A549 (cell line): ENCODE measurements at regions not wholly inside any gene's neighbourhood (a gene's known extent, or its start where the extent isn't known, plus 50 kb on each side); places are given as distances from the start of the nearest gene placed in this dataset.

ENCODE experiments used
- ATAC-seq, 2 experiments: fragments of 200-7000 bp in 1 of 2; fragments of >200 bp in 1 of 2; cut with Nextera tagmentation in 1 of 2; cut with Tn5 transposase in 1 of 2; 3 replicates each; pipeline versions ENCODE4 v1.8.0 to v1.9.1; 2018 to 2020; ENCODE audit warnings: mild to moderate bottlenecking in 1 of 2, moderate library complexity in 1 of 2
- CTCF ChIA-PET: fragments of 300-600 bp; sonication (Branson Sonifier 250); formaldehyde crosslinking; extraction: SDS; loops from one replicate; lab custom pipeline; 2021; ENCODE audit warnings: antibody characterized with exemption, inconsistent platforms; lab: Yijun Ruan, JAX
- POLR2A ChIA-PET: fragments of 350-600 bp; formaldehyde crosslinking; extraction: SDS; loops from one replicate; lab custom pipeline; 2021; ENCODE audit warnings: antibody characterized with exemption, inconsistent platforms; lab: Yijun Ruan, JAX
- DNase-seq, 2 experiments: peaks; one replicate each; pipeline versions ENCODE4 v3.0.0 to v3.0.0-alpha.2; 2011 to 2016; ENCODE audit warnings: low read depth in 1 of 2, low spot score in 1 of 2
- FAIRE-seq: peaks from 2 replicates; lab custom pipeline; 2011; peaks lifted over from hg19 to GRCh38; lab: Jason Lieb, UNC
- H3K27ac ChIP-seq, 2 experiments: fragments of >200 bp; sonication (Bioruptor Twin); formaldehyde crosslinking; 3 replicates each; pipeline ENCODE4 v1.5.1; 2016 to 2017
- H3K4me1 ChIP-seq: fragments of >200 bp; sonication (Bioruptor Twin); formaldehyde crosslinking; 3 replicates; pipeline ENCODE4 v1.6.1; 2016
- H3K4me2 ChIP-seq: fragments of >200 bp; sonication (Bioruptor Twin); formaldehyde crosslinking; 3 replicates; pipeline ENCODE4 v1.6.1; 2016
- H3K4me3 ChIP-seq: fragments of >200 bp; sonication (Bioruptor Twin); formaldehyde crosslinking; 3 replicates; pipeline ENCODE4 v1.5.1; 2016
- H3K9me3 ChIP-seq: fragments of >200 bp; sonication (Bioruptor Twin); formaldehyde crosslinking; 3 replicates; pipeline ENCODE4 v1.6.1; 2016
- ATOH8 ChIP-seq: fragments of 250-450 bp; sonication (Bioruptor Pico); IDR thresholded peaks from 2 replicates; pipeline ENCODE4 v1.5.0; 2020; ENCODE audit warnings: low read depth, mild to moderate bottlenecking, moderate library complexity
- CBX2 ChIP-seq: fragments of 200-600 bp; sonication (generic); IDR thresholded peaks from 2 replicates; pipeline ENCODE4 v1.6.1; 2016; ENCODE audit warnings: low read depth, mild to moderate bottlenecking, borderline replicate concordance
- CHD2 ChIP-seq: fragments of 150-350 bp; IDR thresholded peaks from 2 replicates; pipeline ENCODE4 v1.6.1; 2014; ENCODE audit warnings: low read length; ENCODE audit not compliant: partially characterized antibody
- EHF ChIP-seq: fragments of 250-450 bp; sonication (Bioruptor Pico); IDR thresholded peaks from 2 replicates; pipeline ENCODE4 v1.5.0; 2020; ENCODE audit warnings: mild to moderate bottlenecking
- ESRRA ChIP-seq: fragments of 150-350 bp; IDR thresholded peaks from 2 replicates; pipeline ENCODE4 v1.6.1; 2014; ENCODE audit warnings: mild to moderate bottlenecking, low read length, borderline replicate concordance
- HES2 ChIP-seq: fragments of >200 bp; sonication (Bioruptor Twin); formaldehyde crosslinking; IDR thresholded peaks from 2 replicates; pipeline ENCODE4 v1.6.1; 2016
- HMGXB4 ChIP-seq: fragments of 250-450 bp; sonication (Bioruptor Pico); IDR thresholded peaks from 2 replicates; pipeline ENCODE4 v1.5.0; 2021; ENCODE audit warnings: mild to moderate bottlenecking, moderate library complexity, borderline replicate concordance
- JUN ChIP-seq, 2 experiments: fragments of >200 bp; sonication (Bioruptor Twin); formaldehyde crosslinking; IDR thresholded peaks; 2 replicates in 1 of 2; 3 replicates in 1 of 2; pipeline ENCODE4 v1.6.1; 2016 to 2017
- JUNB ChIP-seq: fragments of >200 bp; sonication (Bioruptor Twin); formaldehyde crosslinking; IDR thresholded peaks from 2 replicates; pipeline ENCODE4 v1.6.1; 2016
- MAX ChIP-seq: IDR thresholded peaks from 2 replicates; pipeline ENCODE4 v1.6.1; 2012
- MAZ ChIP-seq: fragments of 150-350 bp; IDR thresholded peaks from 2 replicates; pipeline ENCODE4 v1.6.1; 2014; ENCODE audit warnings: antibody characterized with exemption, low read depth, low read length, borderline replicate concordance
- NR3C1 ChIP-seq: fragments of >200 bp; sonication (Bioruptor Twin); formaldehyde crosslinking; IDR thresholded peaks from 3 replicates; pipeline ENCODE4 v1.6.1; 2017
- PBX3 ChIP-seq: IDR thresholded peaks from 2 replicates; pipeline ENCODE4 v1.6.1; 2012
- POLR2A ChIP-seq: IDR thresholded peaks from 2 replicates; pipeline ENCODE4 v1.6.1; 2012; ENCODE audit warnings: mild to moderate bottlenecking, low read length
- POLR2AphosphoS2 ChIP-seq: conservative IDR thresholded peaks from 2 replicates; pipeline ENCODE4 v1.6.1; 2012; ENCODE audit warnings: low read length, improper control_type of control experiment, inconsistent platforms
- RAD21 ChIP-seq, 2 experiments: fragments of >200 bp in 1 of 2; sonication (Bioruptor Twin) in 1 of 2; formaldehyde crosslinking in 1 of 2; IDR thresholded peaks in 1 of 2; conservative IDR thresholded peaks in 1 of 2; 2 replicates in 1 of 2; 3 replicates in 1 of 2; pipeline ENCODE4 v1.6.1; 2012 to 2018; ENCODE audit warnings: inconsistent platforms in 1 of 2
- RCOR1 ChIP-seq: fragments of 150-350 bp; IDR thresholded peaks from 2 replicates; pipeline ENCODE4 v1.6.1; 2014; ENCODE audit warnings: antibody characterized with exemption, low read length, low read depth
- RFX5 ChIP-seq: fragments of 450-650 bp; IDR thresholded peaks from 2 replicates; pipeline ENCODE4 v1.7.1; 2014; ENCODE audit warnings: antibody characterized with exemption, mild to moderate bottlenecking, moderate library complexity
- SREBF2 ChIP-seq: fragments of 450-650 bp; IDR thresholded peaks from 2 replicates; pipeline ENCODE4 v1.6.1; 2014; ENCODE audit warnings: mild to moderate bottlenecking, moderate library complexity
- ZNF302 ChIP-seq: fragments of 250-450 bp; sonication (Bioruptor Pico); IDR thresholded peaks from 2 replicates; pipeline ENCODE4 v1.9.0; 2021; ENCODE audit warnings: inconsistent platforms, mild to moderate bottlenecking, moderate library complexity
- ZSCAN20 ChIP-seq: fragments of 250-450 bp; sonication (Bioruptor Pico); IDR thresholded peaks from 2 replicates; pipeline ENCODE4 v1.8.0; 2022; ENCODE audit warnings: mild to moderate bottlenecking, moderate library complexity
- WGBS: methylation state at CpG from one replicate; pipeline ENCODE4 v1.1.6; 2017; ENCODE audit errors: missing lambda C conversion rate; 5-methylcytosine and 5-hydroxymethylcytosine counted together

- no peak for TF ChIP-seq CHD2
- no peak for TF ChIP-seq MAZ
Measured at GRCh38 chr2:207363761-207364290, 165.9 kb upstream of the CREB1 start (continued).

GRCh38 chr2:207370646-207371045 is 159.1 kb upstream of the CREB1 start:
- DNase-seq, result no peak
- no peaks in the 10 kb centered on the region for H3K4me1 ChIP-seq
- POLR2A ChIA-PET, result no interaction called here
- no peak for ATAC-seq
- H3K4me3 ChIP-seq, result no peak overlapping the region
- CTCF ChIA-PET, result interaction anchor here (1.3 kb wide), 1 partner anchor 13 kb away, joined by 3 read pairs; no protein-coding TSS in a partner anchor
- 36% methylated on average over 1 of the region's 1 CpG for WGBS
- H3K27ac ChIP-seq, result no peak overlapping the region
- FAIRE-seq, result no peak
- TF ChIP-seq POLR2AphosphoS2 (no peak), POLR2A (no peak)
- no peaks in the 10 kb centered on the region for H3K9me3 ChIP-seq
- H3K4me2 ChIP-seq, result no peak overlapping the region

DNA sequence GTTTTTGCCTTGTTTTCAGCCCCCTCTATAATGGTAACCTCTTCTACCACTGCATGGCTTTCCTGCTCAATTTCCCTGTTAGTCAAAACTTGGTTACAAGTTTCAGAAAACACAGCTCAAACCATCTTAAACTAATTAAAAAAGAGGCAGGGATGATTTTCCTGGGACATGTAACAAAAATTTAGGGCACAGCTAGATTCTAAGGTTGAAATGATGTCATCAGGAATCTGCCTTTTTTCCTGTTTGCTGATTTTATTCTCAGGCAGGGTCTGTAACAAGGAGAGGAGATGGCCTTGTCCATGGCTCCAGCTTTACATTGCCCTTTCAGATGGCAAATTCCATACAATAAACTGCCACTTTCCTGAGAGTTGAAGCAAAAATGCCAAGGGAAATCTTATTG is 157.9 kb upstream of the CREB1 start:
- no peak overlapping the region for H3K4me2 ChIP-seq
- H3K9me3 ChIP-seq, result no peaks in the 10 kb centered on the region
- no peak for DNase-seq
- POLR2A ChIA-PET, result no interaction called here
- H3K4me1 ChIP-seq, result no peaks in the 10 kb centered on the region
- H3K4me3 ChIP-seq, result no peak overlapping the region
- no peak for FAIRE-seq
- no peak overlapping the region for H3K27ac ChIP-seq
- CTCF ChIA-PET, result interaction anchor here (0.8 to 1.3 kb wide), 2 partner anchors 14 to 20 kb away, joined by 3 to 6 read pairs; no protein-coding TSS in a partner anchor
- ATAC-seq, result no peak
- TF ChIP-seq EHF (CRISPR knock-in tag) (no peak), POLR2A (no peak), HMGXB4 (no peak), MAX (no peak), ATOH8 (no peak), PBX3 (no peak), CHD2 (no peak), MAZ (no peak), NR3C1 (no peak), RFX5 (no peak), RAD21 (conservative IDR thresholded peaks at IDR 0.05 in 1 of 2, IDR thresholded peaks at IDR 0.05 in 1 of 2) (no peak), JUN (IDR thresholded peaks at IDR 0.05) (no peak), RCOR1 (no peak), SREBF2 (no peak), ESRRA (no peak), CBX2 (no peak), JUNB (no peak), HES2 (no peak), ZNF302 (CRISPR knock-in tag) (no peak), ZSCAN20 (CRISPR knock-in tag) (no peak)
